ENCODE measurements at regions not wholly inside any gene's neighbourhood (a gene's known extent, or its start where the extent isn't known, plus 50 kb on each side); places are given as distances from the start of the nearest gene placed in this dataset.
"Not testable (repeated sequence)": the region's sequence is repeated elsewhere in the genome, so short reads cannot be mapped to it uniquely, and the experiment has no call there.

DNA sequence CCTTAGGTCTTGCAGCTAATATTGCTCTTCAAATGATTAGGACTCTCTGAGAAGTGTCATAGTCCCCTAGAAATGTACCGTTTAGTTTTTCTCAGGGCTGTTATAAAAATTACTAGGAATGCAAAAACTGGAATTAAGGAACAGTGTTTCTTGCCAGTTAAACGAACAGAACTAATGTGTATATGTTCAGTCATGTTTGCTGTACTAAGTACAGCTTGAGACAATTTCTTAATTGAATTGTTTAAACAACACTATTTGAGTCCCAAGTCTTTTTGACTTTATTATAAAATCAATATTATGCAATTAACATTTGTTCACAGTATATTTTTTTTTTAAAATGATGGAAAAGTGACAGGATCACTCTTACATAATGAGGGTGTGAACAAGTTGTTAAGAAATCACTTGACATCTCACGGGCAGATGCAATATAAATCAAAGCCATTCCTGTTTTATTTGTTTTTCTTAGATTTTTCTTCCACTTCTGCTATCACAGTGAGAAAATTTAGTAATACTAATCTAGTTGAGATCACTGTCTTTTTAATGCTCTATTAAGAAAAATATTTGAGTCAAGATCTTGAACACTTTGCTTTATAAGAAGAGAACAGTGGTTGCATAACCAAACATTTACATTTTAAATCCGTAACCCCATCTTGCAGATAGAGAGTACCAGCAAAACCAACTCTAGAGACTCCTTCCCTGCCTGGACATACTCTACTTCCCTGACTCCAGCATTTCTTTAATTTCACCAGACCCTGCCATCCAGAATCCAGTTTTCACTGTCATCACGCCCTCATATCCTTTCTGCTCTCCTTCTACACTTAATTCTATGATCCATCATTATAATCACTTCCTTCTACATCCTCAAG lies 140.7 kb upstream of the KITLG start:
- Histone ChIP-seq H3K36me3 (ENCODE audit: control insufficient read depth, insufficient read depth, low read length) (no peaks in the 10 kb centered on the region), H3K4me1 (ENCODE audit: control insufficient read depth, insufficient read depth, low read length) (no peaks in the 10 kb centered on the region), H3K4me3 (ENCODE audit: low read depth, low read length) (no peak overlapping the region), H3K9ac (ENCODE audit: low read depth, low read length) (no peak overlapping the region), H3K27me3 (ENCODE audit: control insufficient read depth, insufficient read depth, low read length) (no peaks in the 10 kb centered on the region), H3K9me3 (ENCODE audit: control insufficient read depth, insufficient read depth, low read length) (no peaks in the 10 kb centered on the region)

- Histone ChIP-seq H3K9me3 (ENCODE audit: control insufficient read depth, insufficient read depth, low read length) (no peaks in the 10 kb centered on the region), H3K36me3 (ENCODE audit: control insufficient read depth, insufficient read depth, low read length) (no peaks in the 10 kb centered on the region), H3K4me3 (ENCODE audit: low read depth, low read length) (no peak overlapping the region), H3K9ac (ENCODE audit: low read depth, low read length) (no peak overlapping the region), H3K4me1 (ENCODE audit: control insufficient read depth, insufficient read depth, low read length) (no peaks in the 10 kb centered on the region), H3K27me3 (ENCODE audit: control insufficient read depth, insufficient read depth, low read length) (no peaks in the 10 kb centered on the region)
These were observed 140.0 kb upstream of the KITLG start for GRCh38 chr12:88720231-88720630.

GRCh38 chr12:88717188-88717587 lies 136.9 kb upstream of the KITLG start:
- H3K9me3 ChIP-seq (ENCODE audit: control insufficient read depth, insufficient read depth, low read length): no peaks in the 10 kb centered on the region
- H3K4me1 ChIP-seq (ENCODE audit: control insufficient read depth, insufficient read depth, low read length): no peaks in the 10 kb centered on the region
- H3K4me3 ChIP-seq (ENCODE audit: low read depth, low read length): no peak overlapping the region
- no peak overlapping the region for H3K9ac ChIP-seq (ENCODE audit: low read depth, low read length)
- H3K27me3 ChIP-seq (ENCODE audit: control insufficient read depth, insufficient read depth, low read length): no peaks in the 10 kb centered on the region
- no peaks in the 10 kb centered on the region for H3K36me3 ChIP-seq (ENCODE audit: control insufficient read depth, insufficient read depth, low read length)

DNA sequence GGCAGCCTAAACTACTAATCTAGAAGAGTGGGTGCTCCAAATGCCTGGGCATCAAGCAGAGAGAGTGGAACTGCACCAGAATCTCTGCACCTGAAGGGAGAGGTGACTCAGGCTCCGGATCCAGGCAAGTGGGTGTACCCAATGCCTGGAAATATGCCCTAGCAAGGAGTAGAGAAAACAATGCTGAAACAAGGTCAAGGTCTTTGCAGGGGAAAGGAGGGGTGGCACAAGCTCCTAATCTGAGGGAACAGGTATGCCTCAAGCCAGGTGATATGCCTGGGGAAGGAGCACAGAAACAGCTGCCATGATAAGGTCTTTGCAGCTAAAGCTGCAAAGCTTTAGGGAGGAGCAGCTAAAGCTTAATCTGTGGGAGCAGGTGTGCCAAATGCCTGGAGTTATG lies 136.0 kb upstream of the KITLG start:
- no peaks in the 10 kb centered on the region for H3K36me3 ChIP-seq (ENCODE audit: control insufficient read depth, insufficient read depth, low read length)
- no peaks in the 10 kb centered on the region for H3K9me3 ChIP-seq (ENCODE audit: control insufficient read depth, insufficient read depth, low read length)
- H3K4me3 ChIP-seq (ENCODE audit: low read depth, low read length): no peak overlapping the region
- H3K9ac ChIP-seq (ENCODE audit: low read depth, low read length): no peak overlapping the region
- H3K4me1 ChIP-seq (ENCODE audit: control insufficient read depth, insufficient read depth, low read length): no peaks in the 10 kb centered on the region
- H3K27me3 ChIP-seq (ENCODE audit: control insufficient read depth, insufficient read depth, low read length): no peaks in the 10 kb centered on the region

DNA sequence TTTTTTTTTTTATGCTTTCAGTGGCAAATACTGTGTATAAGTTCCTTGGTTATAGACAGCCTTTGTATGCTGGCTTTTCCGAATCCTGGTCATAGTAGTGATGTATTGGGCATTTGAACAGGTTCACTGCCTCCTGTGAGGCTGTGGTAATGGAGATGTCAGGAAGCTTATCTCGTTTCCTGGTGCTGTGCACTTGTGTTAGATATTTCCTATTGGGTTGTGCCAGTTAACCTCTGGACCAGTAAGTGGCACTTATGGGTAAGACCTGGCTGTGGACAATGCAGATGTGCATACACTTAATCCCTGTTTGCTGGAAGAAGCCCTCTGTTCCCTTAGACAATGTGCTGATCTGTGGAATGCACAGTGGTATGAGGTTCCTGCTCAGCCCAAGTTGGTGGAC lies 135.4 kb upstream of the KITLG start:
- Histone ChIP-seq H3K9me3 (ENCODE audit: control insufficient read depth, insufficient read depth, low read length) (no peaks in the 10 kb centered on the region), H3K27me3 (ENCODE audit: control insufficient read depth, insufficient read depth, low read length) (no peaks in the 10 kb centered on the region), H3K36me3 (ENCODE audit: control insufficient read depth, insufficient read depth, low read length) (no peaks in the 10 kb centered on the region), H3K4me1 (ENCODE audit: control insufficient read depth, insufficient read depth, low read length) (no peaks in the 10 kb centered on the region), H3K4me3 (ENCODE audit: low read depth, low read length) (no peak overlapping the region), H3K9ac (ENCODE audit: low read depth, low read length) (no peak overlapping the region)

GRCh38 chr12:88714263-88714882 lies 134.1 kb upstream of the KITLG start:
- H3K4me3 ChIP-seq (ENCODE audit: low read depth, low read length); H3K27me3 ChIP-seq (ENCODE audit: control insufficient read depth, insufficient read depth, low read length); H3K36me3 ChIP-seq (ENCODE audit: control insufficient read depth, insufficient read depth, low read length); H3K9ac ChIP-seq (ENCODE audit: low read depth, low read length); H3K9me3 ChIP-seq (ENCODE audit: control insufficient read depth, insufficient read depth, low read length); H3K4me1 ChIP-seq (ENCODE audit: control insufficient read depth, insufficient read depth, low read length): not testable (repeated sequence)

DNA sequence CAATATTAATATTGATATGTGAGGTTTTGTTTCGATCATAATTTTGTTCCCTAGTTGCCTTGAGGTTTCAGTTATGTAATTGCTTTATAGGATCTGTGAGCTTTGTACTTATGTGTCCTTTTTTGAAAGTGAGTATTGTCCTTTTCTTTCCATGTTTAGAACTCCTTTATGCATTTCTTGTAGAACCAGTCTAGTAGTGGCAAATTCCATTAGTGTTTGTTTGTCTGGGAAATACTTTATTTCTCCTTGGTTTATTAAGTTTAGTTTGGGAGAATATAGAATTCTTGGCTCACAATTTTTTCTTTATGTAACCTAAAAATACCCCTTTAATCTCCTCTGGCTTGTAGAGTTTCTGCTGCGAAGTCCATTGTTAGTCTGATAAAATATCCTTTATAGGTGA lies 127.5 kb upstream of the KITLG start:
- no peaks in the 10 kb centered on the region for H3K27me3 ChIP-seq (ENCODE audit: control insufficient read depth, insufficient read depth, low read length)
- no peaks in the 10 kb centered on the region for H3K36me3 ChIP-seq (ENCODE audit: control insufficient read depth, insufficient read depth, low read length)
- H3K4me1 ChIP-seq (ENCODE audit: control insufficient read depth, insufficient read depth, low read length): no peaks in the 10 kb centered on the region
- no peak overlapping the region for H3K4me3 ChIP-seq (ENCODE audit: low read depth, low read length)
- no peaks in the 10 kb centered on the region for H3K9me3 ChIP-seq (ENCODE audit: control insufficient read depth, insufficient read depth, low read length)
- H3K9ac ChIP-seq (ENCODE audit: low read depth, low read length): no peak overlapping the region

DNA sequence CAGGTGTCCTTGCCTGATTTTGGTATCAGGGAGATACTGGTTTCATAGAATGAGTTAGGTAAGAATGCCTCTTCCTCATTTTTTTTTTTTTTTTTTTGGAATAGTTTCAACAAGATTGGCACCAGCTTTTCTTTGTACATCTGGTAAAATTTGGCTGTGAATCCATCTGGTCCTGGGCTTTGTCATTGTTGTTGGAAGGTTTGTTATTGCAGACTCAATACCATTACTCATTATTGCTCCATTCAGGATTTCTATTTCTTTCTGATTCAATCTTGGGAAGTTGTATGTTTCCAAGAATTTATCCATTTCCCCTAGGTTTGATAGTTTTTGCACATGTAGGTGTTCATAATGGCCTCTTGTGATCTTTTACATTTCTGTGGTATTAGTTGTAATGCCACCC lies 126.0 kb upstream of the KITLG start:
- Histone ChIP-seq H3K36me3 (ENCODE audit: control insufficient read depth, insufficient read depth, low read length) (no peaks in the 10 kb centered on the region), H3K9me3 (ENCODE audit: control insufficient read depth, insufficient read depth, low read length) (no peaks in the 10 kb centered on the region), H3K27me3 (ENCODE audit: control insufficient read depth, insufficient read depth, low read length) (no peaks in the 10 kb centered on the region), H3K4me1 (ENCODE audit: control insufficient read depth, insufficient read depth, low read length) (no peaks in the 10 kb centered on the region), H3K4me3 (ENCODE audit: low read depth, low read length) (no peak overlapping the region), H3K9ac (ENCODE audit: low read depth, low read length) (no peak overlapping the region)

DNA sequence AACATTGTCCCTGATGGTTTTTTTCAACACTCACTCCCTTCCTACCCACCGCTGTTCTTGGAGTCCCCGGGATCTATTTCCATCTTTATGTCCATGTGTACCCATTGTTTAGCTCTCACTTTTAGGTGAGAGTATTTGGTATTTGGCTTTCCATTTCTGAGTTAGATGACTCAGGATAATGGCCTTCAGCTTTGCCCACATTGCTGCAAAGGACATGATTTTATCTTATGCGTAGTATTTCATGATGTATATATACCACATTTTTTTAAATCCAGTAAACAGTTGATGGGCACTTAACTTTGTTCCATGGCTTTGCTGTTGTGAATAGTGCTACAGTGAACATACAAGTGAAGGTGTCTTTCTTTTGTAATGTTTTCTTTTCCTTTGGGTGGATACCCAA lies 123.5 kb upstream of the KITLG start:
- no peak overlapping the region for H3K4me3 ChIP-seq (ENCODE audit: low read depth, low read length)
- no peak overlapping the region for H3K9ac ChIP-seq (ENCODE audit: low read depth, low read length)
- no peaks in the 10 kb centered on the region for H3K36me3 ChIP-seq (ENCODE audit: control insufficient read depth, insufficient read depth, low read length)
- H3K9me3 ChIP-seq (ENCODE audit: control insufficient read depth, insufficient read depth, low read length): no peaks in the 10 kb centered on the region
- H3K27me3 ChIP-seq (ENCODE audit: control insufficient read depth, insufficient read depth, low read length): no peaks in the 10 kb centered on the region
- no peaks in the 10 kb centered on the region for H3K4me1 ChIP-seq (ENCODE audit: control insufficient read depth, insufficient read depth, low read length)

- Histone ChIP-seq H3K27me3 (ENCODE audit: control insufficient read depth, insufficient read depth, low read length) (no peaks in the 10 kb centered on the region), H3K4me3 (ENCODE audit: low read depth, low read length) (no peak overlapping the region), H3K9me3 (ENCODE audit: control insufficient read depth, insufficient read depth, low read length) (peaks cover 5% of the 10 kb centered on the region), H3K4me1 (ENCODE audit: control insufficient read depth, insufficient read depth, low read length) (no peaks in the 10 kb centered on the region), H3K9ac (ENCODE audit: low read depth, low read length) (no peak overlapping the region), H3K36me3 (ENCODE audit: control insufficient read depth, insufficient read depth, low read length) (no peaks in the 10 kb centered on the region)
These were observed 118.2 kb upstream of the KITLG start for GRCh38 chr12:88698471-88698870.

GRCh38 chr12:88693837-88694445 lies 113.7 kb upstream of the KITLG start:
- Histone ChIP-seq H3K9me3 (ENCODE audit: control insufficient read depth, insufficient read depth, low read length) (peaks cover 5% of the 10 kb centered on the region), H3K4me3 (ENCODE audit: low read depth, low read length) (no peak overlapping the region), H3K36me3 (ENCODE audit: control insufficient read depth, insufficient read depth, low read length) (no peaks in the 10 kb centered on the region), H3K27me3 (ENCODE audit: control insufficient read depth, insufficient read depth, low read length) (no peaks in the 10 kb centered on the region), H3K9ac (ENCODE audit: low read depth, low read length) (no peak overlapping the region), H3K4me1 (ENCODE audit: control insufficient read depth, insufficient read depth, low read length) (no peaks in the 10 kb centered on the region)

DNA sequence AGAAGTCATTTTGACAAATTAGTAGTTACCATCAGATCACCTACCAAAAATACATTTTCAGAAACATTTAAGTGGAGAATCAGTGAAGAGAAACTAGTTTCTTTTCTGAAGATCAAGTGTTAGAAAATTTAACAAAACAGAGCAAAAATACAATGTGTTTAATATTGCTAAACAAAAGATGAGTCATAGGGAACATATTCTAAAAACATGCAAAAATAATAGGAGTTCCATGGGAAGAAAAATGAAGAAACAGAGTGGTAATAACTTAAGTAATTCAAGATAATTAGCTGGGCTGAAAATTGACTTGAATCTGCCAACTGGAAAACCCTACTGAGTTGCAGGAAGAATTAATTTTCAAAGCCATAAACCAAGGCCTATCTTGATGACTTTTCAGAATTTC lies 111.5 kb upstream of the KITLG start:
- Histone ChIP-seq H3K27me3 (ENCODE audit: control insufficient read depth, insufficient read depth, low read length) (no peaks in the 10 kb centered on the region), H3K4me3 (ENCODE audit: low read depth, low read length) (no peak overlapping the region), H3K36me3 (ENCODE audit: control insufficient read depth, insufficient read depth, low read length) (no peaks in the 10 kb centered on the region), H3K9ac (ENCODE audit: low read depth, low read length) (no peak overlapping the region), H3K9me3 (ENCODE audit: control insufficient read depth, insufficient read depth, low read length) (peaks cover 5% of the 10 kb centered on the region), H3K4me1 (ENCODE audit: control insufficient read depth, insufficient read depth, low read length) (no peaks in the 10 kb centered on the region)
